ENCODE measurements at regions not wholly inside any gene's neighbourhood (a gene's known extent, or its start where the extent isn't known, plus 50 kb on each side); places are given as distances from the start of the nearest gene placed in this dataset.
"Not testable (repeated sequence)": the region's sequence is repeated elsewhere in the genome, so short reads cannot be mapped to it uniquely, and the experiment has no call there.

GRCh38 chr20:59484228-59484627, 120.1 kb upstream of the PHACTR3 start:
- Histone ChIP-seq H2AFZ (ENCODE audit: low read depth, low read length, severe bottlenecking) (no peak overlapping the region), H3K9me2 (replicated peaks; ENCODE audit: insufficient read depth, low read length) (no peaks in the 10 kb centered on the region), H3K27ac (ENCODE audit: low read depth, low read length) (no peak overlapping the region), H3K9me3 (ENCODE audit: insufficient read depth, low read length) (no peaks in the 10 kb centered on the region), H3K79me2 (ENCODE audit: insufficient read depth, low read length) (no peaks in the 10 kb centered on the region), H4K20me1 (ENCODE audit: low read depth, low read length) (no peaks in the 10 kb centered on the region), H3K27me3 (ENCODE audit: low read length) (no peaks in the 10 kb centered on the region), H3K4me3 (ENCODE audit: insufficient read depth, low read length, poor library complexity, severe bottlenecking) (no peak overlapping the region), H3K9ac (ENCODE audit: low read length) (no peak overlapping the region), H3K4me2 (ENCODE audit: low read depth, low read length, poor library complexity, severe bottlenecking) (no peak overlapping the region), H3F3A (ENCODE audit: insufficient read depth) (no peaks in the 10 kb centered on the region), H3K36me3 (ENCODE audit: low read length) (no peaks in the 10 kb centered on the region)
- no peak for TF ChIP-seq EZH2phosphoT487 (conservative IDR thresholded peaks at IDR 0.05; ENCODE audit: low read length)
- TF ChIP-seq CTCF (IDR thresholded peaks at IDR 0.05; ENCODE audit: insufficient read depth, low read length, poor library complexity, severe bottlenecking): no peak

GRCh38 chr20:59485576-59486454, 118.5 kb upstream of the PHACTR3 start:
- TF ChIP-seq CTCF (IDR thresholded peaks at IDR 0.05; ENCODE audit: insufficient read depth, low read length, poor library complexity, severe bottlenecking): no peak
- TF ChIP-seq EZH2phosphoT487 (conservative IDR thresholded peaks at IDR 0.05; ENCODE audit: low read length): no peak
- Histone ChIP-seq H2AFZ (ENCODE audit: low read depth, low read length, severe bottlenecking) (no peak overlapping the region), H3K9me3 (ENCODE audit: insufficient read depth, low read length) (no peaks in the 10 kb centered on the region), H3K9ac (ENCODE audit: low read length) (no peak overlapping the region), H3K9me2 (replicated peaks; ENCODE audit: insufficient read depth, low read length) (no peaks in the 10 kb centered on the region), H3K27me3 (ENCODE audit: low read length) (no peaks in the 10 kb centered on the region), H3K79me2 (ENCODE audit: insufficient read depth, low read length) (no peaks in the 10 kb centered on the region), H4K20me1 (ENCODE audit: low read depth, low read length) (no peaks in the 10 kb centered on the region), H3F3A (ENCODE audit: insufficient read depth) (no peaks in the 10 kb centered on the region), H3K36me3 (ENCODE audit: low read length) (no peaks in the 10 kb centered on the region), H3K4me2 (ENCODE audit: low read depth, low read length, poor library complexity, severe bottlenecking) (no peak overlapping the region), H3K27ac (ENCODE audit: low read depth, low read length) (no peak overlapping the region), H3K4me3 (ENCODE audit: insufficient read depth, low read length, poor library complexity, severe bottlenecking) (no peak overlapping the region)

- not testable (repeated sequence) for H3K9ac ChIP-seq (ENCODE audit: low read length); H3K36me3 ChIP-seq (ENCODE audit: low read length); H4K20me1 ChIP-seq (ENCODE audit: low read depth, low read length); H3K9me3 ChIP-seq (ENCODE audit: insufficient read depth, low read length); H3K9me2 ChIP-seq (replicated peaks; ENCODE audit: insufficient read depth, low read length); H3F3A ChIP-seq (ENCODE audit: insufficient read depth); H2AFZ ChIP-seq (ENCODE audit: low read depth, low read length, severe bottlenecking); H3K27ac ChIP-seq (ENCODE audit: low read depth, low read length); H3K4me3 ChIP-seq (ENCODE audit: insufficient read depth, low read length, poor library complexity, severe bottlenecking); H3K4me2 ChIP-seq (ENCODE audit: low read depth, low read length, poor library complexity, severe bottlenecking); H3K79me2 ChIP-seq (ENCODE audit: insufficient read depth, low read length); H3K27me3 ChIP-seq (ENCODE audit: low read length)
Observed at GRCh38 chr20:59488459-59488858, 115.9 kb upstream of the PHACTR3 start.

DNA sequence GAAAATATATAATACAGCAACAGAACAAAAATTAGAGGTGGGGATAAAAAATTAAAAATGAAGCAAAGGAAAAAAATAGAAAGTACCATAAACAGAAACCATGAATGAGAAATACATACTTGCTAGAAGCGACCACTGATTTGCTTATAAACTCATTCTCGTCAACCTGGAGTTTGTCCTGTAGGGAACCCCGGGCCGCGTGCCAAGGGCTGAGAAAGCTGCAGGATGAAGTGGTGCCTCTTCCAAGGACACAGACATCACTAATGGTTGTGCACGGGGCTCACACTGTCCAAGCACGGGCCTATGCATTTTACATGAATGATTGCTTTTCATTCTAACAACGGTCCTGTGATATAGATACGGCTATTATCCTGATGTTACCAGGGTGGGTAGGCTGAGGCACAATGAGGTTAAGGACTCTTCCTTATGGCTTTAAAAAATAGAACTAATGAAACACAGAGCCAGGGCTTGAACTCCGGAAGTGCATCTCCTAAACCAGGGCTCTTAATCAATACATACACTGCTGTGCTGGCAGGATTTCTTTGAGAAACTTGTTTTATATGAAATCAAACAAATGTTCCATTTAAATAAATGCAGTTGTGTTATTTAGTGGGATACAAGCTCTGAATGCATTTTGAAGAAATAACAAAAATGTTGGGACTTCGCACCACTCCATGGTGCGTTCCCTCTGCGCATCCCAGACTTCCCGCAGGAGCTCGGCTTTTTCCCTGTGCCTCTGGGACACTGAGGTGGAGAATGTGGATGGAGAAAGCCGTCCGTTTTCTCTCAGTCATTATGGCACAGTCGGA, 113.9 kb upstream of the PHACTR3 start:
- H3K27me3 ChIP-seq (ENCODE audit: low read length); H4K20me1 ChIP-seq (ENCODE audit: low read depth, low read length); H3K79me2 ChIP-seq (ENCODE audit: insufficient read depth, low read length); H2AFZ ChIP-seq (ENCODE audit: low read depth, low read length, severe bottlenecking); H3F3A ChIP-seq (ENCODE audit: insufficient read depth); H3K36me3 ChIP-seq (ENCODE audit: low read length); H3K9ac ChIP-seq (ENCODE audit: low read length); H3K27ac ChIP-seq (ENCODE audit: low read depth, low read length); H3K4me3 ChIP-seq (ENCODE audit: insufficient read depth, low read length, poor library complexity, severe bottlenecking); H3K9me2 ChIP-seq (replicated peaks; ENCODE audit: insufficient read depth, low read length); H3K9me3 ChIP-seq (ENCODE audit: insufficient read depth, low read length); H3K4me2 ChIP-seq (ENCODE audit: low read depth, low read length, poor library complexity, severe bottlenecking): not testable (repeated sequence)

Data from SU-DHL-6 (cell line).